PC-3 (cell line): ENCODE measurements at regions not wholly inside any gene's neighbourhood (a gene's known extent, or its start where the extent isn't known, plus 50 kb on each side); places are given as distances from the start of the nearest gene placed in this dataset.
"Not testable (repeated sequence)": the region's sequence is repeated elsewhere in the genome, so short reads cannot be mapped to it uniquely, and the experiment has no call there.

Source experiments
- CTCF ChIP-seq: fragments of 300-600 bp; sonication (generic); conservative IDR thresholded peaks from 2 replicates; pipeline ENCODE4 v1.5.1; 2017; ENCODE audit warnings: antibody characterized with exemption, low read depth, mild to moderate bottlenecking, low read length
- EZH2 ChIP-seq: fragments of 300-600 bp; sonication (generic); IDR thresholded peaks from one replicate; pipeline ENCODE4 v1.6.1; 2017; ENCODE audit warnings: antibody characterized with exemption, mild to moderate bottlenecking, low read length; ENCODE audit not compliant: unreplicated experiment

GRCh38 chr21:6153154-6153553 is 4368.2 kb upstream of the TPTE start:
- not testable (repeated sequence) for TF ChIP-seq CTCF, EZH2
